ENCODE measurements at regions not wholly inside any gene's neighbourhood (a gene's known extent, or its start where the extent isn't known, plus 50 kb on each side); places are given as distances from the start of the nearest gene placed in this dataset.

DNA sequence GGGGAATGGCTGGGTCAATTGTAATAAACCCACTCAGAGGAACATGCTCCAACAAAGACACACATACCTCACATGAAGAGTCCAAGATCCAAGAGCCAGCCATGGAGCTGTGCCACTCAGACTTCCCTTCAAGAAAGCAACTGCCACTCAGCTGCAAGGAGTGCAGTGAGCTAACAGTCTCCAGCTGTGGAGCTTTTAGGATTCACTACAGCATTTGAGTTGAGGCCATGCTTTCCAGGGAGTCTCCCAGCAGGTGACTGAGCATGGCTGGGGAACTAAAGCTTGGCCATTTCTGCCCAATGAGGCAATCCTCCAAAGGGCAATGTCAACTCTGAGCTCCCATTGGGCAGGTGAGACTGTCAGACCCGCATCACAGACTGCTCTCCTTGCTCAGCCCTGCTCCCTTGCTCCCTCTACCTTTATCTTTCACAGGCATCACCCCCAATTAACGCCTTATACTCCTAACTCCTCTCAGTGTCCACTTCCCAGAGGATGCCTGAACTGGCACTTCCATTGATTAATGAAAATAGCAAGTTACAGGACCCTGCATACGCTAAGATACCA lies 165.3 kb upstream of the CTNNB1 start:
- peaks cover 13 to 20% of the 10 kb centered on the region in 2 donors for H3K27me3 Mint-ChIP-seq
- no peaks in the 10 kb centered on the region for H3K4me1 ChIP-seq (ENCODE audit: insufficient read depth, low read length)
- H3K4me1 Mint-ChIP-seq = no peaks in the 10 kb centered on the region
- H3K4me3 ChIP-seq (ENCODE audit: low read length in 2 of 2) = no peak overlapping the region
- CTCF ChIA-PET (ENCODE audit: partially characterized antibody) = no interaction called here
- no peaks in the 10 kb centered on the region for H3K9me3 ChIP-seq (ENCODE audit: control insufficient read depth in 1 of 2, low read length in 2 of 2)
- intact Hi-C loops (cut with micrococcal nuclease) = no loop called here
- no peaks in the 10 kb centered on the region for H3K9me3 Mint-ChIP-seq
- no peaks in the 10 kb centered on the region for H3K36me3 ChIP-seq (ENCODE audit: insufficient read depth, low read length)
- peak overlapping the region in 1 of 7 donors; percentile 3 for H3K27ac Mint-ChIP-seq
- no peaks in the 10 kb centered on the region for H3K36me3 Mint-ChIP-seq
- DNase-seq = no peak
- peaks cover 5% of the 10 kb centered on the region for H3K27me3 ChIP-seq (ENCODE audit: insufficient read depth, low read length)
- no peak overlapping the region for H3K4me3 Mint-ChIP-seq
- no peak overlapping the region for H3K27ac ChIP-seq (ENCODE audit: low read depth, low read length)
- POLR2A ChIA-PET (ENCODE audit: partially characterized antibody) = no interaction called here

DNA sequence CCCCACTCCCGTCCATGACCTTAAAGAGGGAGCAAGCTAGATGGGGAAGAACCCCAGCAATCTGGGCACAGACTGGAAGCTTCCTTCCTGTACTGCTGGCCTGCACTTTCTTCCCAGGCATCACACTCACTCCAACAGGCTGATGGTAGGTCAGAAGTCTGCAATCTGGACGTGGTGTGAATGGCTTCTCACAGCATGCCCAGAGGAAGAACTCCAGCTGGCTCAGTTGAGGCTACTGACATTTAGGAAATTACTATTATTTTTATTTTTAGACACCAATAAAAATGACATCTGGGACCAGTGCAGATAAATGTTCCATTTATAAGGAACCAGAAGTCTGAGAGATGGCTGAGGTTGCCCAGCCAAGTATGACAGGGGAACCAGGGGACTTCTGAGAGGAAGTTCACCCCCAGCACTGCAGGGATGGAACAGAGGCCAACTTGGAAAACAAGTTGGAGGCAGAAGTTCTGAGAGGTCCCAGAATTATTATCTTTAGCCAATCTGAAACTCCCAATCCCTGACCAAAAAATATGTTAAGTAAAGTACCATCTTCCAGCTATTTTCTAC lies 163.8 kb upstream of the CTNNB1 start:
- intact Hi-C loops (cut with micrococcal nuclease) = no loop called here
- peaks cover 20 to 22% of the 10 kb centered on the region in 2 donors for H3K27me3 Mint-ChIP-seq
- no peak overlapping the region for H3K4me3 Mint-ChIP-seq
- H3K27ac Mint-ChIP-seq = no peak overlapping the region
- H3K9me3 ChIP-seq (ENCODE audit: control insufficient read depth in 1 of 2, low read length in 2 of 2) = no peaks in the 10 kb centered on the region
- H3K4me1 ChIP-seq (ENCODE audit: insufficient read depth, low read length) = no peaks in the 10 kb centered on the region
- H3K9me3 Mint-ChIP-seq = no peaks in the 10 kb centered on the region
- no peaks in the 10 kb centered on the region for H3K4me1 Mint-ChIP-seq
- H3K36me3 Mint-ChIP-seq = no peaks in the 10 kb centered on the region
- H3K4me3 ChIP-seq (ENCODE audit: low read length in 2 of 2) = no peak overlapping the region
- CTCF ChIA-PET (ENCODE audit: partially characterized antibody) = no interaction called here
- H3K36me3 ChIP-seq (ENCODE audit: insufficient read depth, low read length) = no peaks in the 10 kb centered on the region
- peaks cover 2% of the 10 kb centered on the region for H3K27me3 ChIP-seq (ENCODE audit: insufficient read depth, low read length)
- DNase-seq = no peak
- POLR2A ChIA-PET (ENCODE audit: partially characterized antibody) = no interaction called here
- no peak overlapping the region for H3K27ac ChIP-seq (ENCODE audit: low read depth, low read length)

DNA sequence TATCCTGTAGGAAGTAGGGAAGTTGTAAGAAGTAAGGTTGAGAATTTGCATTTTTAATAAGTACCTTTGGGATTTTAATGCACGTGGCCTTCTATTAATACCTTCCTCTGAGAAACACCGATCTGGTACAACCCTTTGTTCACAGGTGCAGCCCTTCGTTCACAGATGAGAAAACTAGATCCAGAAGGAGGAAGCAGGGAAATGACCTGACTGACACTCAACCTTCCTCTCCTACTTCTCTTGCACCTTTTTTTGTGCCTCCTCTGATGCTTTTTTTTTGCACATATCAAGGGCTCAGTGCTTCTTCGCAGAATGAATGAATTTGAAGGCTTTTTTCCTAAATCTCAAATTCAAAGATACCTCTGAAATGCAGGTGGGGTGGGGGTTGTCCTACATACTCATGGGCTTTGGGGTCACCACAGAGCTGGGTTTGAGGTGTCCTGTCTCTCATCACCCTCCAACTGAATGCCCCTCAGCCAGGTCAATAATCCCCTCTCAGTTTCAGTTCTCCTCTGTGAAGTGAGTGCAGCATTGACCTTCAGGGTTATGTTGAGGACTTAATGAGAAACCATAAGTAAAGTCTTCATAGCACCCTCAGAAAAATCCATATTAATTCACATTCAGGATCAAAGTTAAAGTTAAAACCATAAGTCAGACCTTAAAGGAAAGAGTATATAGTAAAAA lies 161.5 kb upstream of the CTNNB1 start:
- ChIA-PET CTCF (ENCODE audit: partially characterized antibody) (no interaction called here), POLR2A (ENCODE audit: partially characterized antibody) (no interaction called here)
- DNase-seq = no peak

DNA sequence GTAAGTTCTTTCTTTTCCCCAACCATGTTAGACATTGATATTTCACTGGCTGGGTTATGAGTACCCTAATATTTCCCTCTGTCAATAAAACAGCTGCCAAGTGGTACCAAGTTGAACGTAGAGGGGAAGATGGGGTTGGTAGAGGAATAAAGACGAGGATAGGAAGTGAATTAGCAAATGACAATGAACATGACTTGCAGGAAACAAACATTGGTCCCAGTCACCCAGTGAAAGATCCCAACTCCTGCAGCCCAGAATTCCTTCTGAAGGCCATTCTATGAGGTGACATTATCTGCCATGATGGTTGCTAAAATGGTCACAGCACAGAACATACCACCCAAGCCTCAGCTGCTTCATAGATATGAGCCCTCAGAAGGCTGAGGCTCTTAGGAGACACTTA lies 159.0 kb upstream of the CTNNB1 start:
- no peak for DNase-seq
- ChIA-PET POLR2A (ENCODE audit: partially characterized antibody) (no interaction called here), CTCF (ENCODE audit: partially characterized antibody) (no interaction called here)
- Histone ChIP-seq H3K27me3 (ENCODE audit: insufficient read depth, low read length) (no peaks in the 10 kb centered on the region), H3K36me3 (ENCODE audit: insufficient read depth, low read length) (no peaks in the 10 kb centered on the region), H3K4me1 (ENCODE audit: insufficient read depth, low read length) (no peaks in the 10 kb centered on the region), H3K9me3 (ENCODE audit: control insufficient read depth in 1 of 2, low read length in 2 of 2) (no peaks in the 10 kb centered on the region), H3K4me3 (ENCODE audit: low read length in 2 of 2) (no peak overlapping the region), H3K27ac (ENCODE audit: low read depth, low read length) (no peak overlapping the region)
- peaks cover 18 to 19% of the 10 kb centered on the region in 2 donors for H3K27me3 Mint-ChIP-seq
- intact Hi-C loops (cut with micrococcal nuclease) = loop anchor here (10.0 kb wide), 1 partner anchor 165 kb away; no protein-coding TSS in a partner anchor
- H3K4me3 Mint-ChIP-seq = no peak overlapping the region
- H3K4me1 Mint-ChIP-seq = no peaks in the 10 kb centered on the region
- H3K9me3 Mint-ChIP-seq = no peaks in the 10 kb centered on the region
- H3K27ac Mint-ChIP-seq = no peak overlapping the region
- H3K36me3 Mint-ChIP-seq = no peaks in the 10 kb centered on the region

More for the DNA sequence above, 161.5 kb upstream of the CTNNB1 start:
- H3K4me3 ChIP-seq (ENCODE audit: low read length in 2 of 2) = no peak overlapping the region
- no peaks in the 10 kb centered on the region for H3K9me3 Mint-ChIP-seq
- H3K36me3 Mint-ChIP-seq = no peaks in the 10 kb centered on the region
- H3K27ac Mint-ChIP-seq = no peak overlapping the region
- H3K4me1 Mint-ChIP-seq = no peaks in the 10 kb centered on the region
- H3K27me3 ChIP-seq (ENCODE audit: insufficient read depth, low read length) = no peaks in the 10 kb centered on the region
- H3K27ac ChIP-seq (ENCODE audit: low read depth, low read length) = no peak overlapping the region
- H3K27me3 Mint-ChIP-seq = peaks cover 20 to 22% of the 10 kb centered on the region in 2 donors
- no peak overlapping the region for H3K4me3 Mint-ChIP-seq
- no peaks in the 10 kb centered on the region for H3K4me1 ChIP-seq (ENCODE audit: insufficient read depth, low read length)
- intact Hi-C loops (cut with micrococcal nuclease) = no loop called here
- no peaks in the 10 kb centered on the region for H3K36me3 ChIP-seq (ENCODE audit: insufficient read depth, low read length)
- H3K9me3 ChIP-seq (ENCODE audit: control insufficient read depth in 1 of 2, low read length in 2 of 2) = no peaks in the 10 kb centered on the region

DNA sequence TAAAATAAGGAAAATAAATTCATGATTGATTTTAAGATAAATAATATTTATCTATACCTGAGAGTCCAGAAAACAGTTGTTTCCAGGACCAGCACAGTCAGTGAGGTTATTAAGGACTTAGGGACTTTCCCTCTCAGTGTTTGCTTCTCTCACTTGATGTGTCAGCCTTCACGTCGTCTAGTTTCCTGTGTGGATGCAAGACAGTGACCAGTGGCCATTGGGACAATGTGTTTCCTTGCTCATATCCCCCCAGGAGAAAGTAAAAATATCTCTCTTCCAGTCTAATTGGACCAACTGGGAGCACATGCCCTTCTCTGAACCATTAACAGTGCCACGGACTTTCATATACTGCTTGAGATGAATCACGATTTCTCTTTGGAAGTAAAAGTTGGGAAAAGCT lies 157.8 kb upstream of the CTNNB1 start:
- no peaks in the 10 kb centered on the region for H3K4me1 Mint-ChIP-seq
- POLR2A ChIA-PET (ENCODE audit: partially characterized antibody) = no interaction called here
- no peaks in the 10 kb centered on the region for H3K36me3 Mint-ChIP-seq
- peaks cover 16% of the 10 kb centered on the region in 2 donors for H3K27me3 Mint-ChIP-seq
- H3K9me3 Mint-ChIP-seq = no peaks in the 10 kb centered on the region
- DNase-seq = no peak
- Histone ChIP-seq H3K36me3 (ENCODE audit: insufficient read depth, low read length) (no peaks in the 10 kb centered on the region), H3K27me3 (ENCODE audit: insufficient read depth, low read length) (no peaks in the 10 kb centered on the region), H3K4me3 (ENCODE audit: low read length in 2 of 2) (no peak overlapping the region), H3K27ac (ENCODE audit: low read depth, low read length) (no peak overlapping the region), H3K4me1 (ENCODE audit: insufficient read depth, low read length) (no peaks in the 10 kb centered on the region), H3K9me3 (ENCODE audit: control insufficient read depth in 1 of 2, low read length in 2 of 2) (no peaks in the 10 kb centered on the region)
- no peak overlapping the region for H3K4me3 Mint-ChIP-seq
- intact Hi-C loops (cut with micrococcal nuclease) = loop anchor here (10.0 kb wide), 1 partner anchor 163 kb away; no protein-coding TSS in a partner anchor
- no peak overlapping the region for H3K27ac Mint-ChIP-seq
- CTCF ChIA-PET (ENCODE audit: partially characterized antibody) = no interaction called here

DNA sequence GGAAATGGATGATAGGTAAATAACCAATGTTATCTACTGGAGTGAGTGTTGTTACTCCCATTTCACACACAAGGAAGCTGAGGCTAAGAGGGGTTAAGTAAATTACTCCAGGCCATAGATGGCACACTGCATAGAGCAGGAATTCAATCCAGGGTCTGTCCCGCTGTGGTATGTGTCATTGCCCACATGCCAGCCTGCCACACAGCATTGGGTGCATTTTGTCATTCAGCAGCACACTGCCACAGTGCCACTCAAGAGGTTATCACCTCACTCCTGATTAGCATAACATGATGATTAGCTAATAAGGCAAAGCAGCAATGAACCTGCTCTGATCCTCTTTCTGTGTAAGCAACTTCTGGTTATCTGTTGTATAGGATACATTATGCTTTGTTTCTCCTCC lies 157.4 kb upstream of the CTNNB1 start:
- Histone ChIP-seq H3K9me3 (ENCODE audit: control insufficient read depth in 1 of 2, low read length in 2 of 2) (no peaks in the 10 kb centered on the region), H3K4me3 (ENCODE audit: low read length in 2 of 2) (no peak overlapping the region), H3K27ac (ENCODE audit: low read depth, low read length) (no peak overlapping the region), H3K27me3 (ENCODE audit: insufficient read depth, low read length) (no peaks in the 10 kb centered on the region), H3K4me1 (ENCODE audit: insufficient read depth, low read length) (no peaks in the 10 kb centered on the region), H3K36me3 (ENCODE audit: insufficient read depth, low read length) (no peaks in the 10 kb centered on the region)
- Mint-ChIP-seq H3K27me3 (peaks cover 15% of the 10 kb centered on the region in 2 donors), H3K4me1 (no peaks in the 10 kb centered on the region), H3K36me3 (no peaks in the 10 kb centered on the region), H3K4me3 (no peak overlapping the region), H3K9me3 (no peaks in the 10 kb centered on the region), H3K27ac (no peak overlapping the region)
- intact Hi-C loops (cut with micrococcal nuclease) = loop anchor here (10.0 kb wide), 1 partner anchor 163 kb away; no protein-coding TSS in a partner anchor
- DNase-seq = no peak
- POLR2A ChIA-PET (ENCODE audit: partially characterized antibody) = no interaction called here
- CTCF ChIA-PET (ENCODE audit: partially characterized antibody) = no interaction called here

DNA sequence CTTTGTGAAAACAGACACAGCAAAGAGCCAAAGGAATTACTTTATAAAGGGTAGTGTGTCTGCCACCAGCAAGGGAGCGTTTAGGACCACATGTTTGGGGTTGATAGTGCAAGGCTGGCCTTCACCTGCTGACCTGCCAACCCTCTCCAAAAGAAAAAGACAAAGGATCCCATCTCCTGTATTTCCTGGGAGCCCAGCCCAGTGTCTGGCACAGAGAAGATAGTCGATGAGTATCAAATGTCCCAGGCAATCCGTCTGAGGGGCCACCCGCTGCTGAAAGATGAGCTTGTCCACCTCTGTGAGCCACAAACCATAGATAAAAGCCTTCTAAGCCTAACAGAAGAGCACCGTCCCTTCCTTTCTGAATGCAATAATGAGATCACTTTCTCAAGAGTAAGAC lies 154.8 kb upstream of the CTNNB1 start:
- ChIA-PET CTCF (ENCODE audit: partially characterized antibody) (no interaction called here), POLR2A (ENCODE audit: partially characterized antibody) (no interaction called here)
- no peaks in the 10 kb centered on the region for H3K9me3 ChIP-seq (ENCODE audit: control insufficient read depth in 1 of 2, low read length in 2 of 2)
- no peak overlapping the region for H3K27ac ChIP-seq (ENCODE audit: low read depth, low read length)
- no peak overlapping the region for H3K4me3 Mint-ChIP-seq
- no peaks in the 10 kb centered on the region for H3K36me3 ChIP-seq (ENCODE audit: insufficient read depth, low read length)
- no peaks in the 10 kb centered on the region for H3K4me1 Mint-ChIP-seq
- no peaks in the 10 kb centered on the region for H3K36me3 Mint-ChIP-seq
- H3K27me3 Mint-ChIP-seq = peaks cover 3 to 9% of the 10 kb centered on the region in 2 donors
- H3K4me1 ChIP-seq (ENCODE audit: insufficient read depth, low read length) = no peaks in the 10 kb centered on the region
- no peak for DNase-seq
- intact Hi-C loops (cut with micrococcal nuclease) = loop anchor here (10.0 kb wide), 1 partner anchor 160 kb away; no protein-coding TSS in a partner anchor
- no peak overlapping the region for H3K4me3 ChIP-seq (ENCODE audit: low read length in 2 of 2)
- H3K27ac Mint-ChIP-seq = no peak overlapping the region
- H3K27me3 ChIP-seq (ENCODE audit: insufficient read depth, low read length) = no peaks in the 10 kb centered on the region
- no peaks in the 10 kb centered on the region for H3K9me3 Mint-ChIP-seq
